ENCODE measurements at regions not wholly inside any gene's neighbourhood (a gene's known extent, or its start where the extent isn't known, plus 50 kb on each side); places are given as distances from the start of the nearest gene placed in this dataset.

DNA sequence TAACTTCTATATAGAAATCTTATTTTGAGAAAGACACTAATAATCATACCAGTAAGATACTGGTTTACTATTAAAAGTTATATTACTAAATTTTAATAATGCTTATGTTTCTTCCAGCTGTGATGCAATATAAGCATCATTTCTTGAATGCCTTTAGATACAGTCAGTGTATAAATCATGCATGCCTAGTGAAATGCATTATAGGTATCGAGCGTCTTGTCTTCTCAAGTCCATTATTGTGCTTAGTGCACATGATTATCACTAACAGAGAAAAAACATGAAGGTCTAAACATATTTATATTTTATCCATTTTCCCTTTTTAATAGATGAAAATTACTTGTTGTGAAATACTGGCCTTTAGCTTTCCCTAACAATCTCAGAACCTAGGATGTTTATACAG is 1021.5 kb upstream of the AGA start:
- no peak for DNase-seq (ENCODE audit: low read depth)
- H3K4me3 ChIP-seq (ENCODE audit: low read length) = no peak overlapping the region

GRCh38 chr4:178470996-178471784 is 1029.0 kb upstream of the AGA start:
- no peak for DNase-seq (ENCODE audit: low read depth)
- H3K4me3 ChIP-seq (ENCODE audit: low read length) = no peak overlapping the region
- TF ChIP-seq, protein P1, sequence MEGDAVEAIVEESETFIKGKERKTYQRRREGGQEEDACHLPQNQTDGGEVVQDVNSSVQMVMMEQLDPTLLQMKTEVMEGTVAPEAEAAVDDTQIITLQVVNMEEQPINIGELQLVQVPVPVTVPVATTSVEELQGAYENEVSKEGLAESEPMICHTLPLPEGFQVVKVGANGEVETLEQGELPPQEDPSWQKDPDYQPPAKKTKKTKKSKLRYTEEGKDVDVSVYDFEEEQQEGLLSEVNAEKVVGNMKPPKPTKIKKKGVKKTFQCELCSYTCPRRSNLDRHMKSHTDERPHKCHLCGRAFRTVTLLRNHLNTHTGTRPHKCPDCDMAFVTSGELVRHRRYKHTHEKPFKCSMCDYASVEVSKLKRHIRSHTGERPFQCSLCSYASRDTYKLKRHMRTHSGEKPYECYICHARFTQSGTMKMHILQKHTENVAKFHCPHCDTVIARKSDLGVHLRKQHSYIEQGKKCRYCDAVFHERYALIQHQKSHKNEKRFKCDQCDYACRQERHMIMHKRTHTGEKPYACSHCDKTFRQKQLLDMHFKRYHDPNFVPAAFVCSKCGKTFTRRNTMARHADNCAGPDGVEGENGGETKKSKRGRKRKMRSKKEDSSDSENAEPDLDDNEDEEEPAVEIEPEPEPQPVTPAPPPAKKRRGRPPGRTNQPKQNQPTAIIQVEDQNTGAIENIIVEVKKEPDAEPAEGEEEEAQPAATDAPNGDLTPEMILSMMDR (conservative IDR thresholded peaks at IDR 0.05; ENCODE audit: low read depth, low read length) = no peak

More for the DNA sequence above, 1021.5 kb upstream of the AGA start:
- TF ChIP-seq, protein P1 (conservative IDR thresholded peaks at IDR 0.05; ENCODE audit: low read depth, low read length) = no peak

DNA sequence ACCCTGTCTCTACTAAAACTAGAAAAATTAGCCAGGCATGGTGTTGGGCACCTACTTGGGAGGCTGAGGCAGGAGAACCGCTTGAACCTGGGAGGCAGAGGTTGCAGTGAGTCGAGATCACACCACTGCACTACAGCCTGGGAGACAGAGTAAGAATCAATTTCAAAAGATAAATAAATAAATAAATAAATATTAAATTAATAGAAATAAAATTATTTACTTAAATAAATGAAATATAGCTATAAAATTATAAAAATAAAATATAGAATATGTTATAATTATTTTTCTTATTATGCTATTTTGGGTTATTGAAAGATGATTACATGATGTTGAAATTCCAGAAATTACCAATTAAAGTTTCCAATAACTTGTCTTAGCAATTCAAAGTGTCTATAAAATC is 1029.8 kb upstream of the AGA start:
- no peak overlapping the region for H3K4me3 ChIP-seq (ENCODE audit: low read length)
- TF ChIP-seq, protein P1 (conservative IDR thresholded peaks at IDR 0.05; ENCODE audit: low read depth, low read length) = no peak
- DNase-seq (ENCODE audit: low read depth) = no peak

DNA sequence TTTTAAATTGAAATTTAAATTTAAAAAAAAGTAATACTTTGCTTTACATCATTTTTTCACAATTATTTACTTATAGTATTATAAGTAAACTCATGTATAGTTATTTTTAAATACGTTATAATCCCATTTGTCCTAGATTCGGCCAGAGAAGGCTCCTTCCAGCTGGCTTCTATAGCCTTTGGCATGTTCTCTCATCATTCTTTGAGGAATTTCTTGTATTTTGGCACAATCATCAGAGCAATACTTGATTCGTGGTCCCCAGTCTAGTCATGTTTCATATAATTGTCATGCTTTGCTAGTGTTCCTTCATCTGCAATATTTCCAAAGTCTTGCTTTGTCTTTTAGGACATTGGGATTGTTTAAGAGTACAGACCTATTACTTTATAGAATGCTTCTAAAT is 1037.9 kb upstream of the AGA start:
- TF ChIP-seq, protein P1 (conservative IDR thresholded peaks at IDR 0.05; ENCODE audit: low read depth, low read length) = no peak
- DNase-seq (ENCODE audit: low read depth) = no peak
- H3K4me3 ChIP-seq (ENCODE audit: low read length) = no peak overlapping the region

GRCh38 chr4:178480881-178481280 is 1038.6 kb upstream of the AGA start:
- TF ChIP-seq, protein P1 (conservative IDR thresholded peaks at IDR 0.05; ENCODE audit: low read depth, low read length) = no peak
- no peak overlapping the region for H3K4me3 ChIP-seq (ENCODE audit: low read length)
- no peak for DNase-seq (ENCODE audit: low read depth)

GRCh38 chr4:178481564-178481963 is 1039.3 kb upstream of the AGA start:
- DNase-seq (ENCODE audit: low read depth) = no peak
- H3K4me3 ChIP-seq (ENCODE audit: low read length) = no peak overlapping the region
- TF ChIP-seq, protein P1 (conservative IDR thresholded peaks at IDR 0.05; ENCODE audit: low read depth, low read length) = no peak

GRCh38 chr4:178523038-178523437 is 1080.8 kb upstream of the AGA start:
- DNase-seq (ENCODE audit: low read depth) = no peak
- TF ChIP-seq, protein P1 (conservative IDR thresholded peaks at IDR 0.05; ENCODE audit: low read depth, low read length) = no peak

More at GRCh38 chr4:178523038-178523437, 1080.8 kb upstream of the AGA start:
- H3K4me3 ChIP-seq (ENCODE audit: low read length) = no peak overlapping the region

Data from retinal pigment epithelial cell (primary cell).